T-cell (primary cell): ENCODE measurements at regions not wholly inside any gene's neighbourhood (a gene's known extent, or its start where the extent isn't known, plus 50 kb on each side); places are given as distances from the start of the nearest gene placed in this dataset.

Source experiments
- ATAC-seq, 4 experiments: fragments of 200-7000 bp in 3 of 4; fragments of 150-1000 bp in 1 of 4; cut with Tn5 transposase; replicated peaks in 1 of 4; 1 replicate in 3 of 4; 2 replicates in 1 of 4; pipeline ENCODE4 v1.10.0; 2021; ENCODE audit warnings: moderate library complexity in 3 of 4, mild to moderate bottlenecking in 2 of 4, moderate number of reproducible peaks in 1 of 4
- CTCF ChIA-PET, 2 donors: fragments of 300-600 bp; sonication (Branson Sonifier 250); formaldehyde crosslinking; loops; one replicate each; lab custom pipeline; 2022; ENCODE audit warnings: antibody characterized with exemption in 2 of 2; lab: Charles Lee
- POLR2A ChIA-PET, 2 donors: fragments of 300-600 bp; sonication (Branson Sonifier 250); formaldehyde crosslinking; loops; one replicate each; lab custom pipeline; 2022; ENCODE audit warnings: antibody characterized with exemption in 2 of 2; lab: Charles Lee
- DNase-seq, 35 experiments: peaks; one replicate each; pipeline versions ENCODE4 v3.0.0 to v3.0.0-alpha.2; 2013 to 2023
- H3K27ac ChIP-seq: one replicate; pipeline ENCODE4 v1.5.1; 2013; ENCODE audit warnings: low read length
- H3K27me3 ChIP-seq, 2 experiments: replicated peaks in 1 of 2; 1 replicate in 1 of 2; 2 replicates in 1 of 2; pipeline versions ENCODE4 v1.6.1 to v1.7.0; 2013; ENCODE audit warnings: low read length in 1 of 2, mixed read lengths in 1 of 2; ENCODE audit not compliant: control insufficient read depth in 2 of 2, insufficient read depth in 2 of 2; ENCODE audit errors: extremely low read depth in 1 of 2
- H3K36me3 ChIP-seq, 2 donors: 1 replicate in 1 of 2; 2 replicates in 1 of 2; pipeline versions ENCODE4 v1.6.1 to v1.7.0; 2013; ENCODE audit warnings: low read length in 1 of 2; ENCODE audit not compliant: control insufficient read depth in 2 of 2, insufficient read depth in 1 of 2; ENCODE audit errors: extremely low read depth in 1 of 2
- H3K4me1 ChIP-seq, 2 experiments: 1 replicate in 1 of 2; 2 replicates in 1 of 2; pipeline versions ENCODE4 v1.6.1 to v1.7.0; 2013; ENCODE audit warnings: low read length in 2 of 2, mixed read lengths in 1 of 2; ENCODE audit not compliant: insufficient read depth in 2 of 2, control insufficient read depth in 1 of 2; ENCODE audit errors: extremely low read depth in 1 of 2
- H3K4me3 ChIP-seq, 2 donors: 1 replicate in 1 of 2; 2 replicates in 1 of 2; pipeline versions ENCODE4 v1.5.1 to v1.7.0; 2013; ENCODE audit warnings: mild to moderate bottlenecking in 2 of 2, low read length in 1 of 2, moderate library complexity in 1 of 2; ENCODE audit not compliant: control insufficient read depth in 1 of 2; ENCODE audit errors: extremely low read depth in 1 of 2
- H3K9me3 ChIP-seq: 2 replicates; pipeline ENCODE4 v1.7.0; 2013
- H3K27ac Mint-ChIP-seq, 2 donors: one replicate each; pipeline ENCODE4 v1.8.0; 2020 to 2021; ENCODE audit warnings: mild to moderate bottlenecking in 2 of 2, mixed read lengths in 2 of 2
- H3K27me3 Mint-ChIP-seq, 2 donors: one replicate each; pipeline ENCODE4 v1.8.0; 2021 to 2022; ENCODE audit warnings: mixed read lengths in 2 of 2
- H3K36me3 Mint-ChIP-seq: one replicate; pipeline ENCODE4 v1.8.0; 2021; ENCODE audit warnings: mixed read lengths
- H3K4me1 Mint-ChIP-seq, 3 donors: one replicate each; pipeline ENCODE4 v1.8.0; 2020 to 2022; ENCODE audit warnings: mixed read lengths in 3 of 3, mild to moderate bottlenecking in 1 of 3
- H3K4me3 Mint-ChIP-seq, 3 donors: one replicate each; pipeline ENCODE4 v1.8.0; 2020 to 2022; ENCODE audit warnings: mild to moderate bottlenecking in 3 of 3, mixed read lengths in 3 of 3, moderate library complexity in 3 of 3
- H3K9me3 Mint-ChIP-seq, 3 donors: one replicate each; pipeline ENCODE4 v1.8.0; 2020 to 2022; ENCODE audit warnings: mixed read lengths in 3 of 3
- WGBS: methylation state at CpG from one replicate; pipeline ENCODE4 v1.1.5; 2013; ENCODE audit warnings: missing lambda C conversion rate; ENCODE audit not compliant: insufficient coverage; 5-methylcytosine and 5-hydroxymethylcytosine counted together

GRCh38 chr13:23488442-23488841 lies 54.9 kb upstream of the SACS start:
- H3K36me3 ChIP-seq = no peaks in the 10 kb centered on the region
- H3K4me1 Mint-ChIP-seq = peaks cover 0 to 15% (median 5%) of the 10 kb centered on the region in 3 donors
- CTCF ChIA-PET = no interaction called here
- H3K36me3 Mint-ChIP-seq = no peaks in the 10 kb centered on the region
- no peak overlapping the region for H3K27ac Mint-ChIP-seq
- H3K27me3 Mint-ChIP-seq = peaks cover 27 to 29% of the 10 kb centered on the region in 2 donors
- no peak overlapping the region for H3K4me3 ChIP-seq
- no peaks in the 10 kb centered on the region for H3K4me1 ChIP-seq
- H3K9me3 Mint-ChIP-seq = no peaks in the 10 kb centered on the region
- H3K27ac ChIP-seq = no peak overlapping the region
- POLR2A ChIA-PET = interaction anchor here in 1 of 2 donors (0.5 to 0.7 kb wide), 2 partner anchors 10 to 163 kb away, joined by 3 to 4 read pairs; no protein-coding TSS in a partner anchor
- WGBS = 82% methylated on average over 2 of the region's 6 CpGs
- H3K4me3 Mint-ChIP-seq = no peak overlapping the region
- ATAC-seq (no peak), DNase-seq (peak in 2 of 35 experiments; percentile 5 to 17)
- peaks cover 0 to 8% of the 10 kb centered on the region in 2 experiments for H3K27me3 ChIP-seq
- no peaks in the 10 kb centered on the region for H3K9me3 ChIP-seq

- Mint-ChIP-seq H3K36me3 (no peaks in the 10 kb centered on the region), H3K27me3 (peaks cover 35 to 39% of the 10 kb centered on the region in 2 donors), H3K4me3 (no peak overlapping the region), H3K4me1 (no peaks in the 10 kb centered on the region), H3K9me3 (no peaks in the 10 kb centered on the region), H3K27ac (no peak overlapping the region)
- no peak for DNase-seq
- no peaks in the 10 kb centered on the region for H3K9me3 ChIP-seq
- ChIA-PET POLR2A (no interaction called here), CTCF (no interaction called here)
- H3K27me3 ChIP-seq = peaks cover 0 to 9% of the 10 kb centered on the region in 2 experiments
- WGBS = 100% methylated on average over 2 of the region's 2 CpGs
- no peak overlapping the region for H3K4me3 ChIP-seq
- no peak for ATAC-seq
- H3K27ac ChIP-seq = no peak overlapping the region
- H3K4me1 ChIP-seq = no peaks in the 10 kb centered on the region
- H3K36me3 ChIP-seq = no peaks in the 10 kb centered on the region
Observed at GRCh38 chr13:23496255-23496654, 62.8 kb upstream of the SACS start.

GRCh38 chr13:23497191-23497590 lies 63.7 kb upstream of the SACS start:
- no CpG with 5 or more reads among the region's 6 CpGs for whole genome bisulfite sequencing
- ChIA-PET POLR2A (interaction anchor here in 1 of 2 donors (0.7 kb wide), 1 partner anchor 8 kb away, joined by 7 read pairs; no protein-coding TSS in a partner anchor), CTCF (no interaction called here)
- no peaks in the 10 kb centered on the region for H3K36me3 ChIP-seq
- H3K9me3 ChIP-seq = no peaks in the 10 kb centered on the region
- H3K36me3 Mint-ChIP-seq = no peaks in the 10 kb centered on the region
- no peak overlapping the region for H3K27ac ChIP-seq
- ATAC-seq = no peak
- H3K27me3 ChIP-seq = peaks cover 3 to 9% of the 10 kb centered on the region in 2 experiments
- H3K9me3 Mint-ChIP-seq = no peaks in the 10 kb centered on the region
- H3K4me1 Mint-ChIP-seq = no peaks in the 10 kb centered on the region
- H3K27me3 Mint-ChIP-seq = peaks cover 35 to 39% of the 10 kb centered on the region in 2 donors
- H3K4me1 ChIP-seq = no peaks in the 10 kb centered on the region
- no peak overlapping the region for H3K4me3 Mint-ChIP-seq
- H3K4me3 ChIP-seq = no peak overlapping the region
- no peak for DNase-seq
- H3K27ac Mint-ChIP-seq = no peak overlapping the region

- peaks cover 5 to 13% of the 10 kb centered on the region in 2 experiments for H3K27me3 ChIP-seq
- no peaks in the 10 kb centered on the region for H3K36me3 ChIP-seq
- no peaks in the 10 kb centered on the region for H3K4me1 ChIP-seq
- ATAC-seq = no peak
- no peak overlapping the region for H3K4me3 ChIP-seq
- DNase-seq = no peak
- CTCF ChIA-PET = no interaction called here
- Mint-ChIP-seq H3K27me3 (peaks cover 21 to 24% of the 10 kb centered on the region in 2 donors), H3K36me3 (no peaks in the 10 kb centered on the region), H3K9me3 (no peaks in the 10 kb centered on the region), H3K4me1 (no peaks in the 10 kb centered on the region), H3K4me3 (no peak overlapping the region), H3K27ac (no peak overlapping the region)
- 80% methylated on average over 1 of the region's 4 CpGs for WGBS
- H3K27ac ChIP-seq = no peak overlapping the region
- POLR2A ChIA-PET = no interaction called here
- H3K9me3 ChIP-seq = no peaks in the 10 kb centered on the region
Observed at GRCh38 chr13:23500849-23501248, 67.3 kb upstream of the SACS start.

GRCh38 chr13:23504180-23504579 lies 66.0 kb upstream of the TNFRSF19 start:
- H3K4me1 Mint-ChIP-seq = no peaks in the 10 kb centered on the region
- no peaks in the 10 kb centered on the region for H3K36me3 ChIP-seq
- H3K4me3 Mint-ChIP-seq = no peak overlapping the region
- H3K4me1 ChIP-seq = no peaks in the 10 kb centered on the region
- peaks cover 5 to 20% of the 10 kb centered on the region in 2 experiments for H3K27me3 ChIP-seq
- H3K27ac Mint-ChIP-seq = no peak overlapping the region
- POLR2A ChIA-PET = interaction anchor here in 1 of 2 donors (0.6 kb wide), 1 partner anchor 38 kb away, joined by 8 read pairs; no protein-coding TSS in a partner anchor
- no peak for ATAC-seq
- peaks cover 10 to 14% of the 10 kb centered on the region in 2 donors for H3K27me3 Mint-ChIP-seq
- CTCF ChIA-PET = no interaction called here
- H3K27ac ChIP-seq = no peak overlapping the region
- no peak for DNase-seq
- no peaks in the 10 kb centered on the region for H3K36me3 Mint-ChIP-seq
- H3K9me3 Mint-ChIP-seq = no peaks in the 10 kb centered on the region
- H3K9me3 ChIP-seq = no peaks in the 10 kb centered on the region
- H3K4me3 ChIP-seq = no peak overlapping the region
- WGBS = no CpG with 5 or more reads among the region's 5 CpGs

- H3K27me3 Mint-ChIP-seq = peaks cover 9 to 14% of the 10 kb centered on the region in 2 donors
- ChIA-PET POLR2A (no interaction called here), CTCF (no interaction called here)
- 79% methylated on average over 7 of the region's 8 CpGs for WGBS
- no peaks in the 10 kb centered on the region for H3K4me1 Mint-ChIP-seq
- peaks cover 5 to 19% of the 10 kb centered on the region in 2 experiments for H3K27me3 ChIP-seq
- ATAC-seq (no peak), DNase-seq (no peak)
- H3K9me3 ChIP-seq = no peaks in the 10 kb centered on the region
- H3K4me3 Mint-ChIP-seq = no peak overlapping the region
- no peaks in the 10 kb centered on the region for H3K9me3 Mint-ChIP-seq
- H3K4me1 ChIP-seq = no peaks in the 10 kb centered on the region
- no peaks in the 10 kb centered on the region for H3K36me3 ChIP-seq
- no peaks in the 10 kb centered on the region for H3K36me3 Mint-ChIP-seq
- no peak overlapping the region for H3K27ac ChIP-seq
- no peak overlapping the region for H3K4me3 ChIP-seq
- H3K27ac Mint-ChIP-seq = no peak overlapping the region
Observed at GRCh38 chr13:23505007-23505406, 65.2 kb upstream of the TNFRSF19 start.
